ENCODE measurements at regions not wholly inside any gene's neighbourhood (a gene's known extent, or its start where the extent isn't known, plus 50 kb on each side); places are given as distances from the start of the nearest gene placed in this dataset.

DNA sequence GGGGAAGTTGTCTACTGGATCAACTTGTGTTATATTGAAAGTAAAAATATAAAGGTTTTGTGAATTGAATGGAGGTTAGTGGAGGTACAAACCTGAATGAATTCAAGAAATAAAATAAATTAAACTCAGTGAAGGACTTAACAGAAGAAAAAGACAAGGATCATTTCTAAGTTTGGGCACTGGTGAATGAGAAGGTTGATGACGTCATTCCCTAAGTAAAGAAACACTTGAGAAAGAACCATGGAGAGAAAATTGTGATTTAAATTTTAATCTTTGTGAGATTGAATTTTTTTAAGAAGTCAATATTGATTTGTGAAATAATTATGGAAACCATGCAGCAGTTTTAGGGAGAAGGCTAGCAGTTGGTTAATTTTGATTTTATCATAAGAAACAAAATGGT lies 900.3 kb upstream of the TYRP1 start:
- no peaks in the 10 kb centered on the region for H3K27me3 ChIP-seq
- no peak overlapping the region for H3K4me3 ChIP-seq
- no peaks in the 10 kb centered on the region for H3K9me3 ChIP-seq
- TF ChIP-seq EP300 (IDR thresholded peaks at IDR 0.05) (no peak), POLR2AphosphoS5 (IDR thresholded peaks at IDR 0.05) (no peak), POLR2A (IDR thresholded peaks at IDR 0.05) (no peak)
- H3K4me1 ChIP-seq, result no peaks in the 10 kb centered on the region
- H3K27ac ChIP-seq, result no peak overlapping the region
- no peaks in the 10 kb centered on the region for H3K36me3 ChIP-seq
- WGBS, 2 donors (ENCODE audit: low coverage in 1 of 2), result 78 to 83% methylated on average over 1 of the region's 1 CpG
- no peak for ATAC-seq

DNA sequence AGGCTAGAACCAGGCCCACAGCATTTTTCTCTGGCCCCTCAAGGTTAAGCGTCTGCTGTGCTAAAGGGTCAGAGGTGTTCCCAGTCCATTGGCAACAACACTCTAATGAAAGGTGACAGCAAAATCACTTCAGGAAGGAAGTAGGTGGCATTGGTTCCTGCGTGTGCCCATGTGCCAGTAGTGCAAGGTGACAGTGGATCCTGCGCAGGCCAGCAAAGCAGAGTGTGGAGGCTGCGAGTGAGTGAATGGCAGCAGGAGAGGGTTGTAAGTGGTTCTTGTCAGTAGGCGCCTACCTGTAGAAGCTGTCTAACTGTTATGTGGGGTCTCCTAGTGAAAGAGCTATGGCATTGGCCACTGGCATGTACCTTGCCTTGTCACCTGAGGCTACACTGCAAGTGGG lies 898.2 kb upstream of the TYRP1 start:
- Histone ChIP-seq H3K36me3 (no peaks in the 10 kb centered on the region), H3K9me3 (no peaks in the 10 kb centered on the region), H3K4me1 (no peaks in the 10 kb centered on the region), H3K27ac (no peak overlapping the region), H3K27me3 (no peaks in the 10 kb centered on the region), H3K4me3 (no peak overlapping the region)
- 90 to 100% methylated on average over 1 to 2 of the region's 5 CpGs for WGBS, 2 donors (ENCODE audit: low coverage in 1 of 2)
- TF ChIP-seq, protein P1, sequence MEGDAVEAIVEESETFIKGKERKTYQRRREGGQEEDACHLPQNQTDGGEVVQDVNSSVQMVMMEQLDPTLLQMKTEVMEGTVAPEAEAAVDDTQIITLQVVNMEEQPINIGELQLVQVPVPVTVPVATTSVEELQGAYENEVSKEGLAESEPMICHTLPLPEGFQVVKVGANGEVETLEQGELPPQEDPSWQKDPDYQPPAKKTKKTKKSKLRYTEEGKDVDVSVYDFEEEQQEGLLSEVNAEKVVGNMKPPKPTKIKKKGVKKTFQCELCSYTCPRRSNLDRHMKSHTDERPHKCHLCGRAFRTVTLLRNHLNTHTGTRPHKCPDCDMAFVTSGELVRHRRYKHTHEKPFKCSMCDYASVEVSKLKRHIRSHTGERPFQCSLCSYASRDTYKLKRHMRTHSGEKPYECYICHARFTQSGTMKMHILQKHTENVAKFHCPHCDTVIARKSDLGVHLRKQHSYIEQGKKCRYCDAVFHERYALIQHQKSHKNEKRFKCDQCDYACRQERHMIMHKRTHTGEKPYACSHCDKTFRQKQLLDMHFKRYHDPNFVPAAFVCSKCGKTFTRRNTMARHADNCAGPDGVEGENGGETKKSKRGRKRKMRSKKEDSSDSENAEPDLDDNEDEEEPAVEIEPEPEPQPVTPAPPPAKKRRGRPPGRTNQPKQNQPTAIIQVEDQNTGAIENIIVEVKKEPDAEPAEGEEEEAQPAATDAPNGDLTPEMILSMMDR (IDR thresholded peaks at IDR 0.05), result no peak
- no peak for TF ChIP-seq POLR2AphosphoS5 (IDR thresholded peaks at IDR 0.05)
- no peak for TF ChIP-seq EP300 (IDR thresholded peaks at IDR 0.05)
- no peak for TF ChIP-seq POLR2A (IDR thresholded peaks at IDR 0.05)
- no peak for ATAC-seq

DNA sequence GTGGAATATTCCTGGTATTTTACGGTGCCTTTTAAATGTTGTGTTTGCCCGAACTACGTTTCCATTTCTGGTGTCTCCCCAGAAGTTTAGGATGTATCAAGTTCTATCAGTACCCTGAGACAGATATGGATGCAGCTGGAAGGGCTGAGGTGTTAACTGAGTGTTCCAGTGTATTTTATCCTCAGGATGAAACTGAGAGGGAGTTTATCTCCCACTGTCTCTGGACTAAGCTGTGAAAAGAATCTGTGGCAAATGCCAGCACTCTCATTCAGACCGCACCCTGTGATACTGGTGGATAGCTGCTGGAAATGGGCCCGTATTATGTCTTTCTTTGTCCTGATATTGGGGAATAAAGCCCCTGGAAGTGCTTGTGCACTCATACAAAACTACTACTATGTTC lies 887.2 kb upstream of the TYRP1 start:
- Histone ChIP-seq H3K27me3 (no peaks in the 10 kb centered on the region), H3K27ac (no peak overlapping the region), H3K36me3 (no peaks in the 10 kb centered on the region), H3K9me3 (no peaks in the 10 kb centered on the region), H3K4me3 (no peak overlapping the region), H3K4me1 (no peaks in the 10 kb centered on the region)
- no peak for TF ChIP-seq EP300 (IDR thresholded peaks at IDR 0.05)
- no peak for TF ChIP-seq POLR2A (IDR thresholded peaks at IDR 0.05)
- 77 to 96% methylated on average over 4 to 5 of the region's 5 CpGs for WGBS, 2 donors (ENCODE audit: low coverage in 1 of 2)
- ATAC-seq, result no peak

DNA sequence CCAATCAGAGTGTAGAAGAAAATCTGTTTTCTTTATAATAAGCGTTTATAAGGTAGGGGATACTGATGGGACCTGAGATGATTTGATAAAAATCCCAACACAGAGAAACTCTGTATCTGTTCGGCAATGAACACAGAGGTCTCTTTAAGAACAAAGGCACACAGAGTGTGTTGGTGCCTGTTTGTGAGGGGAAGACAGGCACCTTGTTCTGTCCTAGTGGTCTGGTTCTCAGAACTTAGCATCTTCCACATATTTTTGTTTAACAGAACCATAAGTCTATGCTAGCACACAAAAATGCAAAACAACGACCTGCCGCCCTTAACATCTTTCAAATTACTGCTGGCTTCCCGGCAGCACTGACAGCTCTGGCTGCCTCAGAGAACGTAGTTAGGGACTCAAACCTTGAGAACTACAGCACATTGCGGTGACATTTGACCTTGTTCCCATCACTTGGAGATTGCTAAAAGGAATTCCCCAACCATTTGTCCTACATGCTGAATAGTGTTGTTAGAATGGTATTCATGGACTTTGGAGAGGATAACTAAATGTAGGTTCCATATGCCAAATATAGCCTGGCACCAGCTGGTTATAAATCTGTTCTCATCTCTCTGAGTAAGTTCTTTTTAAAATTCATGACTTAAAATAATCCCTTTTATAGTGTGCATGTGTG lies 871.7 kb upstream of the TYRP1 start:
- no peak for ATAC-seq
- Histone ChIP-seq H3K9me3 (no peaks in the 10 kb centered on the region), H3K36me3 (no peaks in the 10 kb centered on the region), H3K4me1 (no peaks in the 10 kb centered on the region), H3K27me3 (no peaks in the 10 kb centered on the region), H3K4me3 (no peak overlapping the region), H3K27ac (no peak overlapping the region)
- TF ChIP-seq POLR2AphosphoS5 (IDR thresholded peaks at IDR 0.05) (no peak), EP300 (IDR thresholded peaks at IDR 0.05) (no peak), POLR2A (IDR thresholded peaks at IDR 0.05) (no peak)
- TF ChIP-seq, protein P1 (IDR thresholded peaks at IDR 0.05), result no peak
- WGBS, 2 donors (ENCODE audit: low coverage in 1 of 2), result 51 to 68% methylated on average over 6 to 7 of the region's 7 CpGs

DNA sequence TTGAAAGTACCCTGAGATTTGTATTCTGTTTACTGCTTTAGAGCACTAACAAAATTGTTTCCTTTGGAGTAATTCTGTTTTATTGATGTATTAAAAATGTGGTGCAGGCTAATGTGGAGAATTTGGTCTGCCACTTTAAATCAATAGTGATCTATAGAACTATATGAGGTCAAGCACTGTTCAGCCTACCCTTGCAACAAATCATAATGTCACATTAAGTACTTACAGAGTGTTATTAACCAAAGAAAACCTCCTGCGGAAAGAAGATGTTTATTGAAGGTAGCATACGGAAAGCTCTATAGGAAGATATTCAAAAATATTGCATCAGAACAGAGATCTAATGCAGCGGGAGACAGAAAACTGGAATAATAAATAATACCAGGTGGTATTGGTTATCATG lies 865.0 kb upstream of the TYRP1 start:
- 47 to 74% methylated on average over 2 to 3 of the region's 3 CpGs for WGBS, 2 donors (ENCODE audit: low coverage in 1 of 2)
- ATAC-seq, result no peak
- Histone ChIP-seq H3K36me3 (no peaks in the 10 kb centered on the region), H3K4me3 (no peak overlapping the region), H3K27ac (no peak overlapping the region), H3K4me1 (no peaks in the 10 kb centered on the region), H3K9me3 (no peaks in the 10 kb centered on the region), H3K27me3 (no peaks in the 10 kb centered on the region)
- TF ChIP-seq EP300 (IDR thresholded peaks at IDR 0.05) (no peak), POLR2A (IDR thresholded peaks at IDR 0.05) (no peak), POLR2AphosphoS5 (IDR thresholded peaks at IDR 0.05) (no peak)
- TF ChIP-seq, protein P1 (IDR thresholded peaks at IDR 0.05), result no peak

DNA sequence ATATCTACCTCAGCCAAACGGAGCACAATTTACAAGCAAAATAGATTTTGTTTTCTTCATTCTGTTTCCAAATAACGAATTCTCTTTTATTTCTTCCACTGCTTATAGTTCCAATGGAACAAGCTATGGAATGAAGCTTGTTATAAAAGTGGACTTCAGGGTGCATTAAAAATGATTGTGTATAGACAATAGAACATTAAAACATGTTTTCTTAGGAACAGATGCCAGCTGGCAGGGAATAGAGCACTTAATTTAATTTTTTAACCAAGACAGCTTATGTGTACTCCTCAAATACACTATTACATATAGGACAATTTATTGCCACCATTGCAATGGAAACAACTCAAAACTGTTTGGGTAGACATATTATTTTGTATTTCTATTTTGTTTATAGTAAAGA lies 860.1 kb upstream of the TYRP1 start:
- Histone ChIP-seq H3K9me3 (no peaks in the 10 kb centered on the region), H3K36me3 (no peaks in the 10 kb centered on the region), H3K27ac (no peak overlapping the region), H3K27me3 (no peaks in the 10 kb centered on the region), H3K4me1 (no peaks in the 10 kb centered on the region), H3K4me3 (no peak overlapping the region)
- no peak for ATAC-seq
- WGBS, 2 donors (ENCODE audit: low coverage in 1 of 2), result 70 to 80% methylated on average over 2 of the region's 2 CpGs
- TF ChIP-seq, protein P1 (IDR thresholded peaks at IDR 0.05), result no peak

All from gastroesophageal sphincter (tissue), 4 donors.